ENCODE measurements at regions not wholly inside any gene's neighbourhood (a gene's known extent, or its start where the extent isn't known, plus 50 kb on each side); places are given as distances from the start of the nearest gene placed in this dataset.

GRCh38 chr20:50284811-50285375 lies 94.3 kb downstream of the CEBPB start:
- TF ChIP-seq SNAI2 (CRISPR knock-in tag; IDR thresholded peaks at IDR 0.05) (peak; percentile 82), TSHZ2 (CRISPR knock-in tag; IDR thresholded peaks at IDR 0.05) (no peak), ESRRG (CRISPR knock-in tag; IDR thresholded peaks at IDR 0.05) (no peak), ARNTL (CRISPR knock-in tag; IDR thresholded peaks at IDR 0.05; ENCODE audit: borderline replicate concordance, low read depth) (no peak), POU6F1 (CRISPR knock-in tag; IDR thresholded peaks at IDR 0.05; ENCODE audit: borderline replicate concordance, low read depth) (no peak), CSRNP3 (CRISPR knock-in tag; IDR thresholded peaks at IDR 0.05) (no peak), ZFP30 (CRISPR knock-in tag; IDR thresholded peaks at IDR 0.05) (no peak), OSR1 (CRISPR knock-in tag; IDR thresholded peaks at IDR 0.05) (no peak)

All from SK-N-SH treated with all-trans-retinoic acid at 6 μM for 48 hours (cell line).